Mucosa of rectum (tissue), 2 donors: ENCODE measurements at regions not wholly inside any gene's neighbourhood (a gene's known extent, or its start where the extent isn't known, plus 50 kb on each side); places are given as distances from the start of the nearest gene placed in this dataset.

Source experiments
- H3K27ac ChIP-seq, 2 donors: one replicate each; pipeline ENCODE4 v1.7.0; 2013; ENCODE audit warnings: inconsistent platforms in 2 of 2, low read depth in 2 of 2, low read length in 2 of 2
- H3K27me3 ChIP-seq, 2 donors: one replicate each; pipeline ENCODE4 v1.7.0; 2013; ENCODE audit warnings: low read length in 2 of 2; ENCODE audit not compliant: control insufficient read depth in 2 of 2, insufficient read depth in 2 of 2
- H3K36me3 ChIP-seq, 2 donors: one replicate each; pipeline ENCODE4 v1.7.0; 2013; ENCODE audit warnings: low read length in 2 of 2; ENCODE audit not compliant: control insufficient read depth in 2 of 2, insufficient read depth in 2 of 2
- H3K4me1 ChIP-seq, 2 donors: one replicate each; pipeline ENCODE4 v1.7.0; 2013; ENCODE audit warnings: low read length in 2 of 2, mild to moderate bottlenecking in 1 of 2; ENCODE audit not compliant: control insufficient read depth in 2 of 2, insufficient read depth in 2 of 2
- H3K4me3 ChIP-seq, 2 donors: one replicate each; pipeline ENCODE4 v1.7.0; 2013; ENCODE audit warnings: low read length in 2 of 2
- H3K9ac ChIP-seq, 2 donors: one replicate each; pipeline ENCODE4 v1.7.0; 2013; ENCODE audit warnings: low read length in 2 of 2, low read depth in 1 of 2, mild to moderate bottlenecking in 1 of 2
- H3K9me3 ChIP-seq, 2 donors: one replicate each; pipeline ENCODE4 v1.7.0; 2013; ENCODE audit warnings: low read length in 2 of 2; ENCODE audit not compliant: control insufficient read depth in 2 of 2
- donor health status: healthy.
- donor health status: Normal muscosa, but diverticular disease.

GRCh38 chr2:61688369-61689334, 150.5 kb upstream of the XPO1 start:
- H3K27me3 ChIP-seq = no peaks in the 10 kb centered on the region
- H3K9me3 ChIP-seq = no peaks in the 10 kb centered on the region
- no peak overlapping the region for H3K9ac ChIP-seq
- no peak overlapping the region for H3K4me3 ChIP-seq
- no peaks in the 10 kb centered on the region for H3K4me1 ChIP-seq
- H3K27ac ChIP-seq = no peak overlapping the region
- no peaks in the 10 kb centered on the region for H3K36me3 ChIP-seq

- Histone ChIP-seq H3K27ac (no peak overlapping the region), H3K27me3 (no peaks in the 10 kb centered on the region), H3K4me1 (no peaks in the 10 kb centered on the region)
Measured at GRCh38 chr2:61679096-61679495, 140.9 kb upstream of the XPO1 start.

GRCh38 chr2:61677942-61678341, 139.8 kb upstream of the XPO1 start:
- no peak overlapping the region for H3K4me3 ChIP-seq
- no peak overlapping the region for H3K9ac ChIP-seq
- no peaks in the 10 kb centered on the region for H3K4me1 ChIP-seq
- no peaks in the 10 kb centered on the region for H3K27me3 ChIP-seq
- no peak overlapping the region for H3K27ac ChIP-seq
- H3K9me3 ChIP-seq = peaks cover 0 to 3% of the 10 kb centered on the region in 2 donors
- H3K36me3 ChIP-seq = no peaks in the 10 kb centered on the region

More at GRCh38 chr2:61679096-61679495, 140.9 kb upstream of the XPO1 start:
- H3K9ac ChIP-seq = no peak overlapping the region
- no peaks in the 10 kb centered on the region for H3K36me3 ChIP-seq
- H3K4me3 ChIP-seq = no peak overlapping the region
- peaks cover 0 to 3% of the 10 kb centered on the region in 2 donors for H3K9me3 ChIP-seq

GRCh38 chr2:61677306-61677705, 139.2 kb upstream of the XPO1 start:
- Histone ChIP-seq H3K9ac (no peak overlapping the region), H3K27me3 (no peaks in the 10 kb centered on the region), H3K4me3 (no peak overlapping the region), H3K9me3 (peaks cover 0 to 3% of the 10 kb centered on the region in 2 donors), H3K27ac (no peak overlapping the region), H3K4me1 (no peaks in the 10 kb centered on the region), H3K36me3 (no peaks in the 10 kb centered on the region)

GRCh38 chr2:61675204-61675603, 137.0 kb upstream of the XPO1 start:
- peaks cover 0 to 3% of the 10 kb centered on the region in 2 donors for H3K9me3 ChIP-seq
- H3K9ac ChIP-seq = no peak overlapping the region
- H3K27me3 ChIP-seq = no peaks in the 10 kb centered on the region

GRCh38 chr2:61671561-61672315, 133.6 kb upstream of the XPO1 start:
- Histone ChIP-seq H3K27ac (peak overlapping the region; percentile 81 to 95), H3K9ac (peak overlapping the region; percentile 34 to 69)

More at GRCh38 chr2:61675204-61675603, 137.0 kb upstream of the XPO1 start:
- Histone ChIP-seq H3K4me1 (peaks cover 10 to 17% of the 10 kb centered on the region in 2 donors), H3K36me3 (no peaks in the 10 kb centered on the region), H3K4me3 (no peak overlapping the region), H3K27ac (no peak overlapping the region)

GRCh38 chr2:61670591-61671501, 132.7 kb upstream of the XPO1 start:
- H3K36me3 ChIP-seq = no peaks in the 10 kb centered on the region
- H3K27me3 ChIP-seq = no peaks in the 10 kb centered on the region
- H3K4me3 ChIP-seq = peak overlapping the region; percentile 58 to 82
- H3K27ac ChIP-seq = peak overlapping the region; percentile 81 to 95
- peaks cover 0 to 3% of the 10 kb centered on the region in 2 donors for H3K9me3 ChIP-seq
- H3K9ac ChIP-seq = peak overlapping the region; percentile 34 to 69
- peaks cover 10 to 20% of the 10 kb centered on the region in 2 donors for H3K4me1 ChIP-seq

More at GRCh38 chr2:61671561-61672315, 133.6 kb upstream of the XPO1 start:
- peak overlapping the region in 1 of 2 donors; percentile 58 for H3K4me3 ChIP-seq
- H3K9me3 ChIP-seq = peaks cover 0 to 3% of the 10 kb centered on the region in 2 donors
- H3K27me3 ChIP-seq = no peaks in the 10 kb centered on the region
- no peaks in the 10 kb centered on the region for H3K36me3 ChIP-seq
- H3K4me1 ChIP-seq = peaks cover 10 to 20% of the 10 kb centered on the region in 2 donors

GRCh38 chr2:61664190-61664589, 126.0 kb upstream of the XPO1 start:
- no peaks in the 10 kb centered on the region for H3K27me3 ChIP-seq
- H3K4me3 ChIP-seq = no peak overlapping the region
- H3K27ac ChIP-seq = no peak overlapping the region
- H3K9me3 ChIP-seq = no peaks in the 10 kb centered on the region
- H3K4me1 ChIP-seq = no peaks in the 10 kb centered on the region
- no peaks in the 10 kb centered on the region for H3K36me3 ChIP-seq
- H3K9ac ChIP-seq = no peak overlapping the region

- Histone ChIP-seq H3K27ac (no peak overlapping the region), H3K4me1 (peaks cover 0 to 2% of the 10 kb centered on the region in 2 donors), H3K9me3 (no peaks in the 10 kb centered on the region), H3K36me3 (no peaks in the 10 kb centered on the region), H3K27me3 (no peaks in the 10 kb centered on the region), H3K9ac (no peak overlapping the region), H3K4me3 (no peak overlapping the region)
Measured at GRCh38 chr2:61662990-61663389, 124.8 kb upstream of the XPO1 start.
